Activated T-cell treated with anti-CD3 and anti-CD28 coated beads, Interleukin-2, amount 50 U/mL, for 1 hour (primary cell): ENCODE measurements at regions not wholly inside any gene's neighbourhood (a gene's known extent, or its start where the extent isn't known, plus 50 kb on each side); places are given as distances from the start of the nearest gene placed in this dataset.

Experiments
- DNase-seq: peaks from one replicate; pipeline ENCODE4 v3.0.0-alpha.2; 2020

GRCh38 chr21:27258742-27259448 lies 292.0 kb upstream of the ADAMTS5 start:
- no peak for DNase-seq

- DNase-seq, result no peak
These were observed 291.1 kb upstream of the ADAMTS5 start for GRCh38 chr21:27257908-27258556.

DNA sequence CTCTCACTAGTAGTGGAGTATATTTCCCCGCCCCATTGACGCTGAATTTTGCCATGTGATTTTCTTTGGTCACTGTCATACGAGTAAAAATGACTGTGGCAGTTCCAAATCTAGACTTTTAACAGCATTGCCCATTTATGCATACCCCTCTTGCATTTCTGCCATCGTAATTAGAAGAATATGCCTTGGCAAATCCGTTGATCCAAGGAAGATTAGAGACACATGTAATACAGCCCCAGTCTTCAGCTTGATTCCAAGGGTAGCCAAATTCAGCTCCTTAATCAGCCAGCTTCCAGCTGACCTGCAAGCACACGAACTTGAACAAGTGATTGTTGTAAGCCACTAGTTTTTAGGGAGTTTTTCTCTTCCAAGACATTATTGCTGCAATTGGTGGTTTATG lies 290.3 kb upstream of the ADAMTS5 start:
- no peak for DNase-seq

- DNase-seq, result no peak
These were observed 284.9 kb upstream of the ADAMTS5 start for GRCh38 chr21:27251752-27252151.

DNA sequence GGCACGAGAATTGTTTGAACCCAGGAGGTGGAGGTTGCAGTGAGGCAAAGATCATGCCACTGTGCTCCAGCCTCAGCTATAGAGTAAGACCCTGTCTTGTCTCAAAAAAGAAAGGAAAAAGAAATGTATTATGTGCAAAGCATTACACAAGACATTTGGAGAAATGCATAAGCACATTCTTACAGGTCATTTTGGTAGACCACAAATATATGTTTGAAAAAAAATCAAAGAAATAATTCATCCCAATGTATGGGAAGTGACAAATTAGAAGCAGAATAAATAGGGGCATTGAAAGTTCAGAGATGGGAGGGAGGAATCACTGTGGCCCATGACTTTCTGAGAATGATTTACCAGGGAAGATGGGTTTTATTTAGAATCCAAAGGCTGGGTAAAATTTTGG lies 283.5 kb upstream of the ADAMTS5 start:
- DNase-seq, result no peak

GRCh38 chr21:27248814-27249213 lies 281.9 kb upstream of the ADAMTS5 start:
- no peak for DNase-seq

- no peak for DNase-seq
These were observed 279.9 kb upstream of the ADAMTS5 start for GRCh38 chr21:27246741-27247140.

GRCh38 chr21:27244776-27245175 lies 277.9 kb upstream of the ADAMTS5 start:
- no peak for DNase-seq

GRCh38 chr21:27244352-27244751 lies 277.5 kb upstream of the ADAMTS5 start:
- no peak for DNase-seq

- DNase-seq, result no peak
These were observed 274.0 kb upstream of the ADAMTS5 start for GRCh38 chr21:27240839-27241238.

- DNase-seq, result no peak
These were observed 266.7 kb upstream of the ADAMTS5 start for GRCh38 chr21:27233514-27234115.

- DNase-seq, result no peak
These were observed 259.1 kb upstream of the ADAMTS5 start for GRCh38 chr21:27225940-27226339.

GRCh38 chr21:27225151-27225550 lies 258.3 kb upstream of the ADAMTS5 start:
- no peak for DNase-seq

- DNase-seq, result no peak
These were observed 257.3 kb upstream of the ADAMTS5 start for GRCh38 chr21:27224169-27224568.

DNA sequence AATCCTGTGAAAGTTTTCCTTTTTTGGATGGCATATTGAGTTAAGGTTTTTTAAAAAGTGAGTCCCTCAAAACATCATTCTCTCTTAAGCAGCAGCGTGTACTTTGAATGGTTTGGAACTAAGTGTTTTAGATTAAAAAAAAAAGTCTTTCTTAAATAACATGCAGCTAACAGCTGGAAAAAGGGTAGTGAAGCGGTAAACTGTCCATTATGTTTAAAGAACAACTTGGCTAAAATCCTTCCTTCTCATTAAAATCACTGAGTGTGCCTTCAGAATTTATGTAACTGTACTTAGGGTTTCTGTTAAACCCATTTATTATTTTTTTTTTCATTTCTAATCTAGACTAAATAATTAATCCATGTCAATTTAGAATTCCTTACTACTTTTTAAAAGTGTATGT lies 254.2 kb upstream of the ADAMTS5 start:
- DNase-seq, result no peak

DNA sequence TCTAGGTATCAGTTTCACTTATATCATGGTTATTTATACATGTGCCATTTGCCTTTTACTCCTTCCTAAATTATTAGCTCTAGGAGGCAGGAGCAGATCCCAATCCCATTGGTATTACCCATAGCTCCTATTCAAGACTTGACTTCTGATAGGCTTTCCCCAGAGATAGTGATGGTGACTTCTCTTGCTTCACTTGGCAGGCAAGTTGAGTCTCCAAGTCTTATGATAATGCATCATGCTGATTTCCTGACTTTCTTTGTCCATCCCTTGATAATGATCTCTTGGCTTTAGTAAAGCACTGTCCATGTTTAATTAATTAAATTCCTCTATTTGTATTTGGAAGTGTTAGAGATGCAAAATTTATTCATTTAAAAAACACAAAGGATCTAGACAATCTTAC lies 253.5 kb upstream of the ADAMTS5 start:
- no peak for DNase-seq

GRCh38 chr21:27219068-27219467 lies 252.2 kb upstream of the ADAMTS5 start:
- DNase-seq, result no peak

- no peak for DNase-seq
These were observed 246.4 kb upstream of the ADAMTS5 start for GRCh38 chr21:27213303-27213702.

GRCh38 chr21:27212441-27212840 lies 245.6 kb upstream of the ADAMTS5 start:
- no peak for DNase-seq

GRCh38 chr21:27209546-27209945 lies 242.7 kb upstream of the ADAMTS5 start:
- DNase-seq, result no peak

DNA sequence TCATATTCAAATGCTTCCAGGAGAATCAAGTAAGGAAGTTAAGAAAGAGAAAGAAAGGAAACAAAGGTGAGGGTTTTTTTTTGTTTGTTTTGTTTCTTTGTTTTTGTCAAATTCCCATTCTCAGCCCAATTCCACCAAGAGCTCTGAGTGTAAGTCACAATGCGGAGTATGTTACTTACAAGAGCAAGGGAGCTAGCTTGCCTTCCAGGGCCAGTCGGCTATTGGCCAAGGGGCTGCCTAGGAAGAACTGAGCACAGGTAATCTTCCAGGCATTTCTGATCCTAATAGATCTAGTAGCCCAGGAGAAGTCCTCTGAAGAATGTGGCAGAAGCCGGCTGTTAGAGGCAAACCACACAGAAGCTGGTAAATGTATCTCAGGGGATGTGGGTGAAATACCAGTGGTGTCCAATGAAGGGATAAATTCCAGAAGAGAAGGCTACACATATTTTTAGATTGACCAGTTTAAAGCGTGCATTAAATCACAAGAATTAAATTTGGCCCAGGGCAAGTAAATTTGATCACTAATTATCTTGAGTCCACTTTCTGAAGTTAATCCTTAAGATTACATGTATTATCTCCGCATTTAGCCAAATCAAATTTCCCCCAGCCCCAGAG lies 239.6 kb upstream of the ADAMTS5 start:
- DNase-seq, result no peak

DNA sequence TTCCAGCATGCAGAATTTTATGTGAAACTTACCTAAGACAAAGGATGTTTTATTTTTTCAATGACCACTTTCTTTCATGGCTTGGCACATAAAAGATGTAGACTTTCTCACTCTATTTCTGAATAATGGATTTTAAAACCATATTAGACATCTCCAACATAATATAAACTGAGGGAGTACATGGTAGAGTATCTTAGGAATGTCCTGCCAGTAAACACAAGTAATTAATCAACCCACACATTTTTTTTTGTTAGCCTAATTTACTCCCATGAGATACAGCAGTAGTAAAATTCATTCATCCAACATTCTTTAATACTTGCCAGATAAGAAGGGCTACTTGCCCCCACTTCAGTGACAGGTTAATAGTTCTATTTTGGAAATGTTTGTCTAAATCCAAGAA lies 235.4 kb upstream of the ADAMTS5 start:
- DNase-seq, result no peak

GRCh38 chr21:27201197-27201596 lies 234.3 kb upstream of the ADAMTS5 start:
- no peak for DNase-seq

DNA sequence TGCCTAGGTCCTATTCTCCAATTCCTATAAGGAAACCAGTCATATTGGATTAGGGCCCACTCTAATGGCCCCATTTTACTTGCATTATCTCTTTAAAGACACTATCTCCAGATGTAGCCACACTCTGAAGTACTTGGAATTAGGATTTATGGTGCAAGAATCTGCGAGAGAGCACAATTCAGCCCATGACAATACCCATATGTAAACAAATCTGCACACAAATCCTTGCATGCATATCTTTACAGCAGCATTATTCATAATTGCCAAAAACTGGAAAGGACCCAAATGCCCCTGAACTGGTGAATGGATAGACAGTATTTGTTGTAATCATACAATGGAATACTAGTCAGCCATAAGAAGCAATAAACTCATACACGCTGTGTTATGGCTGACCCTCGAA lies 229.8 kb upstream of the ADAMTS5 start:
- no peak for DNase-seq
